ENCODE measurements at regions not wholly inside any gene's neighbourhood (a gene's known extent, or its start where the extent isn't known, plus 50 kb on each side); places are given as distances from the start of the nearest gene placed in this dataset.

GRCh38 chr7:19574131-19574530 lies 134.7 kb downstream of the POLR1F start:
- no peak for DNase-seq
- TF ChIP-seq, protein P1, sequence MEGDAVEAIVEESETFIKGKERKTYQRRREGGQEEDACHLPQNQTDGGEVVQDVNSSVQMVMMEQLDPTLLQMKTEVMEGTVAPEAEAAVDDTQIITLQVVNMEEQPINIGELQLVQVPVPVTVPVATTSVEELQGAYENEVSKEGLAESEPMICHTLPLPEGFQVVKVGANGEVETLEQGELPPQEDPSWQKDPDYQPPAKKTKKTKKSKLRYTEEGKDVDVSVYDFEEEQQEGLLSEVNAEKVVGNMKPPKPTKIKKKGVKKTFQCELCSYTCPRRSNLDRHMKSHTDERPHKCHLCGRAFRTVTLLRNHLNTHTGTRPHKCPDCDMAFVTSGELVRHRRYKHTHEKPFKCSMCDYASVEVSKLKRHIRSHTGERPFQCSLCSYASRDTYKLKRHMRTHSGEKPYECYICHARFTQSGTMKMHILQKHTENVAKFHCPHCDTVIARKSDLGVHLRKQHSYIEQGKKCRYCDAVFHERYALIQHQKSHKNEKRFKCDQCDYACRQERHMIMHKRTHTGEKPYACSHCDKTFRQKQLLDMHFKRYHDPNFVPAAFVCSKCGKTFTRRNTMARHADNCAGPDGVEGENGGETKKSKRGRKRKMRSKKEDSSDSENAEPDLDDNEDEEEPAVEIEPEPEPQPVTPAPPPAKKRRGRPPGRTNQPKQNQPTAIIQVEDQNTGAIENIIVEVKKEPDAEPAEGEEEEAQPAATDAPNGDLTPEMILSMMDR (IDR thresholded peaks at IDR 0.05; ENCODE audit: partially characterized antibody, unreplicated experiment) = no peak
- no peaks in the 10 kb centered on the region for H3K27me3 Mint-ChIP-seq (ENCODE audit: unreplicated experiment)
- H3K36me3 Mint-ChIP-seq (ENCODE audit: unreplicated experiment) = no peaks in the 10 kb centered on the region
- no peaks in the 10 kb centered on the region for H3K4me1 Mint-ChIP-seq (ENCODE audit: low read depth, unreplicated experiment)
- H3K4me3 Mint-ChIP-seq (ENCODE audit: unreplicated experiment) = no peak overlapping the region
- no peak overlapping the region for H3K27ac Mint-ChIP-seq (ENCODE audit: unreplicated experiment)
- no peaks in the 10 kb centered on the region for H3K9me3 Mint-ChIP-seq (ENCODE audit: unreplicated experiment)

DNA sequence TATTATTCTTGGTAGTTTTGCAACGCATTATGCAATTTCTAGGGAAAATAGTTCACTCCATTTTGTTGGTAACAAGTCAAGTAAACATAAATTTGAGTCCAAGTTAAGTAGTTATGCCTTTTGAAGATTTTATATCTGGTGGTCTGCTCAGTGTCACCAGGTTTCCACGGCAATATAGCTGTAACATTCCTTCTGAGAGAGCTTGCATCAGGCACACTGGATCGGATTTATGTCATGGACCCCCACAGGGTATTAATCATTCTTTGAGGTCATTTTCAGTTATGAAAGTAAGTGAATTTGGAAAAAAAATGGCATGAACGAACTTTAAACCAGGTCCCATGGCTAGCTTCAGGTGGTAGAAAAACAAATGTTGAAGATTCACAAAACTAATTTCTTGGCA lies 136.3 kb downstream of the POLR1F start:
- TF ChIP-seq, protein P1 (IDR thresholded peaks at IDR 0.05; ENCODE audit: partially characterized antibody, unreplicated experiment) = no peak
- no peak overlapping the region for H3K4me3 Mint-ChIP-seq (ENCODE audit: unreplicated experiment)
- no peak for DNase-seq
- no peaks in the 10 kb centered on the region for H3K27me3 Mint-ChIP-seq (ENCODE audit: unreplicated experiment)
- no peaks in the 10 kb centered on the region for H3K9me3 Mint-ChIP-seq (ENCODE audit: unreplicated experiment)
- no peak overlapping the region for H3K27ac Mint-ChIP-seq (ENCODE audit: unreplicated experiment)
- H3K4me1 Mint-ChIP-seq (ENCODE audit: low read depth, unreplicated experiment) = no peaks in the 10 kb centered on the region
- no peaks in the 10 kb centered on the region for H3K36me3 Mint-ChIP-seq (ENCODE audit: unreplicated experiment)

DNA sequence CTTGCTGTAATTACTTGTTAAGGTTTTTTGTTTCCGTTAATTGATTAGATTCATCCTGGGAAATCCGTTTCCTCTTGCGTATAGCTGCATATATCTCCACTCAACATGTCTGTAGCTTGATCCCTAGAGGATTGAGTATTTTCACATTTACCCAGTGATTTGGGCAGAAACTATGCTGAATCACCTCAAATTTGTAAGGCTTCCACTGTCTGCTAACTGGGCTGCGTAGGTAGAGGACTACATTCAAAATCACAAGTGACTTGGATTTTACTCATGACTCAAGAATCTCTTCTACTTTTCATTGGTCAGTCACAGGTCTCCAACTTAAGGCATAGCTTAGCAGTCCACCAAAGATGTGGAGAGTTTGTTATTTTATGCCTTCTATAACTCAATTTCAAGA lies 141.8 kb downstream of the POLR1F start:
- Mint-ChIP-seq H3K36me3 (ENCODE audit: unreplicated experiment) (no peaks in the 10 kb centered on the region), H3K9me3 (ENCODE audit: unreplicated experiment) (no peaks in the 10 kb centered on the region), H3K4me1 (ENCODE audit: low read depth, unreplicated experiment) (no peaks in the 10 kb centered on the region), H3K4me3 (ENCODE audit: unreplicated experiment) (no peak overlapping the region), H3K27me3 (ENCODE audit: unreplicated experiment) (no peaks in the 10 kb centered on the region), H3K27ac (ENCODE audit: unreplicated experiment) (no peak overlapping the region)
- TF ChIP-seq, protein P1 (IDR thresholded peaks at IDR 0.05; ENCODE audit: partially characterized antibody, unreplicated experiment) = no peak
- no peak for DNase-seq

DNA sequence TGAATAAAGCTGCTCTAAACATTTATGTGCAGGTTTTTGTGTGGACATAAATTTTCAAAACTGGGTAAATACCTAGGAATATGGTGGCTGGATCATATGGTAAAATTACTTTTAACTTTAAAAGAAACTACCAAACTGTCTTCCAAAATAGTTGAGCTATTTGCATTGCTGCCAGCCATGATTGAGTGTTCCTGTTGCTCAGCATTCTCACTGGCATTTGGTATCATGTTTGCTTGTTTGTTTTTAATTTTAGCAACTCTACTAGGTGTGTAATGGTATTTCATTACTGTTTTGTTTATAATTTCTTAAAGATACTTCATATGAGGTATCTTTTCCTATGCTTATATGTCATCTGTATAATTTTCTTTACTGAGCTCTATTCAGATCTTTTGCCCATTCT lies 143.2 kb downstream of the POLR1F start:
- no peaks in the 10 kb centered on the region for H3K27me3 Mint-ChIP-seq (ENCODE audit: unreplicated experiment)
- no peak for DNase-seq
- H3K4me1 Mint-ChIP-seq (ENCODE audit: low read depth, unreplicated experiment) = no peaks in the 10 kb centered on the region
- no peak overlapping the region for H3K4me3 Mint-ChIP-seq (ENCODE audit: unreplicated experiment)
- no peaks in the 10 kb centered on the region for H3K9me3 Mint-ChIP-seq (ENCODE audit: unreplicated experiment)
- no peak overlapping the region for H3K27ac Mint-ChIP-seq (ENCODE audit: unreplicated experiment)
- no peaks in the 10 kb centered on the region for H3K36me3 Mint-ChIP-seq (ENCODE audit: unreplicated experiment)
- TF ChIP-seq, protein P1 (IDR thresholded peaks at IDR 0.05; ENCODE audit: partially characterized antibody, unreplicated experiment) = no peak

GRCh38 chr7:19561121-19561805 lies 147.6 kb downstream of the POLR1F start:
- no peaks in the 10 kb centered on the region for H3K9me3 Mint-ChIP-seq (ENCODE audit: unreplicated experiment)
- H3K36me3 Mint-ChIP-seq (ENCODE audit: unreplicated experiment) = no peaks in the 10 kb centered on the region
- DNase-seq = no peak
- no peak overlapping the region for H3K27ac Mint-ChIP-seq (ENCODE audit: unreplicated experiment)
- H3K4me1 Mint-ChIP-seq (ENCODE audit: low read depth, unreplicated experiment) = no peaks in the 10 kb centered on the region
- H3K4me3 Mint-ChIP-seq (ENCODE audit: unreplicated experiment) = no peak overlapping the region
- no peaks in the 10 kb centered on the region for H3K27me3 Mint-ChIP-seq (ENCODE audit: unreplicated experiment)
- TF ChIP-seq, protein P1 (IDR thresholded peaks at IDR 0.05; ENCODE audit: partially characterized antibody, unreplicated experiment) = no peak
